Mesendoderm (in vitro differentiated cells): ENCODE measurements at regions not wholly inside any gene's neighbourhood (a gene's known extent, or its start where the extent isn't known, plus 50 kb on each side); places are given as distances from the start of the nearest gene placed in this dataset.

Source experiments
- DNase-seq: peaks from one replicate; pipeline ENCODE4 v3.0.0; 2013
- H2AK5ac ChIP-seq: 2 replicates; pipeline ENCODE4 v1.6.1; 2013; ENCODE audit warnings: low read length, inconsistent platforms
- H2BK120ac ChIP-seq: 2 replicates; pipeline ENCODE4 v1.6.1; 2013; ENCODE audit warnings: low read depth, mild to moderate bottlenecking, low read length, moderate library complexity, mixed read lengths
- H2BK15ac ChIP-seq: replicated peaks from 2 replicates; pipeline ENCODE4 v1.6.1; 2013; ENCODE audit warnings: low read depth, mild to moderate bottlenecking, moderate library complexity
- H2BK5ac ChIP-seq: 2 replicates; pipeline ENCODE4 v1.6.1; 2013; ENCODE audit warnings: low read length, inconsistent platforms
- H3K18ac ChIP-seq: 2 replicates; pipeline ENCODE4 v1.6.1; 2013; ENCODE audit warnings: mild to moderate bottlenecking, low read length, mixed read lengths
- H3K23ac ChIP-seq: one replicate; pipeline ENCODE4 v1.6.1; 2013; ENCODE audit warnings: low read length
- H3K27ac ChIP-seq: 2 replicates; pipeline ENCODE4 v1.5.1; 2013; ENCODE audit warnings: low read depth, mild to moderate bottlenecking, inconsistent platforms, low read length, moderate library complexity
- H3K27me3 ChIP-seq: 2 replicates; pipeline ENCODE4 v1.6.1; 2013; ENCODE audit warnings: low read length, control low read depth, mild to moderate bottlenecking, inconsistent platforms; ENCODE audit not compliant: insufficient read depth, poor library complexity
- H3K36me3 ChIP-seq: 2 replicates; pipeline ENCODE4 v1.6.1; 2013; ENCODE audit warnings: low read length, inconsistent platforms; ENCODE audit not compliant: control insufficient read depth, insufficient read depth
- H3K4ac ChIP-seq: one replicate; pipeline ENCODE4 v1.6.1; 2013; ENCODE audit warnings: low read depth, mild to moderate bottlenecking, low read length, moderate library complexity
- H3K4me1 ChIP-seq: 2 replicates; pipeline ENCODE4 v1.6.1; 2013; ENCODE audit warnings: low read depth, low read length, inconsistent platforms; ENCODE audit not compliant: control insufficient read depth
- H3K4me2 ChIP-seq: 2 replicates; pipeline ENCODE4 v1.6.1; 2013; ENCODE audit warnings: low read length
- H3K4me3 ChIP-seq: 2 replicates; pipeline ENCODE4 v1.5.1; 2013; ENCODE audit warnings: mild to moderate bottlenecking, low read length
- H3K56ac ChIP-seq: one replicate; pipeline ENCODE4 v1.6.1; 2013; ENCODE audit warnings: low read length
- H3K79me1 ChIP-seq: 2 replicates; pipeline ENCODE4 v1.6.1; 2013; ENCODE audit warnings: low read length, inconsistent platforms
- H3K79me2 ChIP-seq: 2 replicates; pipeline ENCODE4 v1.6.1; 2013; ENCODE audit warnings: mild to moderate bottlenecking, low read length; ENCODE audit not compliant: control insufficient read depth, insufficient read depth
- H3K9ac ChIP-seq: 2 replicates; pipeline ENCODE4 v1.6.1; 2013; ENCODE audit warnings: low read length, inconsistent platforms
- H4K5ac ChIP-seq: one replicate; pipeline ENCODE4 v1.6.1; 2013; ENCODE audit warnings: low read length
- H4K8ac ChIP-seq: one replicate; pipeline ENCODE4 v1.6.1; 2013; ENCODE audit warnings: low read depth, mild to moderate bottlenecking, control low read depth, low read length, moderate library complexity
- WGBS: extraction: QIAGEN DNeasy Blood & Tissue Kit; methylation state at CpG from one replicate; pipeline ENCODE4 v1.1.7; 2013; ENCODE audit warnings: low lambda C conversion rate, missing lambda C conversion rate; ENCODE audit not compliant: insufficient coverage; ENCODE audit errors: extremely low coverage; 5-methylcytosine and 5-hydroxymethylcytosine counted together

DNA sequence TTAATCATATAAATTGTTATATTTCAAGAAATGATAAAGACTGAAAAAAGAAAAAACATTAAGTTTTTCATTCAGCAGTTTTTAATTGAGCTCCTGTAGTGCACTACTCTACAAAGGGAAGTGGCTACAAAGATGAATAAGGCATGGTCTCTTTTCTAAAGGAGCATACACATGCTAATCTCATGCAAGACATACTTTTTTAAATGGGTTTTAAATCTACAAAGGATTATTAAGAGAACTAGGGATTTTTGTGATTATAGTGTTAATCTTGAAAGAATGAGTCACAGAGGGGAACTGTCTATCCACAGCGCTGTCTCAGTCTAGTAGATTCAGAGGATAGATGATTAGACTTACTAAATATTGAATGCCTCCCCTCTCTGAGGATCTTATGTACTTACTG, 1722.2 kb downstream of the RPA4 start:
- H2BK5ac ChIP-seq, result no peak overlapping the region
- no peak for DNase-seq
- no peak overlapping the region for H2BK120ac ChIP-seq
- no peak overlapping the region for H4K8ac ChIP-seq
- no peak overlapping the region for H4K5ac ChIP-seq
- no peak overlapping the region for H3K23ac ChIP-seq
- no peaks in the 10 kb centered on the region for H3K36me3 ChIP-seq
- H3K9ac ChIP-seq, result no peak overlapping the region
- H2AK5ac ChIP-seq, result no peak overlapping the region
- H3K18ac ChIP-seq, result no peak overlapping the region
- H3K79me1 ChIP-seq, result no peaks in the 10 kb centered on the region
- no peak overlapping the region for H3K56ac ChIP-seq
- H3K79me2 ChIP-seq, result peaks cover 2% of the 10 kb centered on the region
- no peaks in the 10 kb centered on the region for H3K27me3 ChIP-seq
- no peaks in the 10 kb centered on the region for H3K4me1 ChIP-seq
- no peak overlapping the region for H3K4me3 ChIP-seq
- WGBS, result no CpG with 5 or more reads among the region's 1 CpG
- no peak overlapping the region for H2BK15ac ChIP-seq
- H3K4me2 ChIP-seq, result no peak overlapping the region
- no peak overlapping the region for H3K27ac ChIP-seq
- no peak overlapping the region for H3K4ac ChIP-seq

- H4K5ac ChIP-seq, result no peak overlapping the region
- no peak overlapping the region for H2BK15ac ChIP-seq
- no peak overlapping the region for H4K8ac ChIP-seq
- no peak overlapping the region for H3K18ac ChIP-seq
- no peaks in the 10 kb centered on the region for H3K27me3 ChIP-seq
- DNase-seq, result peak; percentile 72
- H3K79me1 ChIP-seq, result no peaks in the 10 kb centered on the region
- no peak overlapping the region for H3K9ac ChIP-seq
- no peak overlapping the region for H2AK5ac ChIP-seq
- no peak overlapping the region for H3K4ac ChIP-seq
- H3K36me3 ChIP-seq, result no peaks in the 10 kb centered on the region
- no peaks in the 10 kb centered on the region for H3K4me1 ChIP-seq
- no peak overlapping the region for H3K27ac ChIP-seq
- no peak overlapping the region for H3K56ac ChIP-seq
- H3K4me3 ChIP-seq, result no peak overlapping the region
- no peak overlapping the region for H2BK120ac ChIP-seq
- WGBS, result no CpG with 5 or more reads among the region's 2 CpGs
- H3K4me2 ChIP-seq, result no peak overlapping the region
- no peak overlapping the region for H3K23ac ChIP-seq
- H3K79me2 ChIP-seq, result no peaks in the 10 kb centered on the region
- H2BK5ac ChIP-seq, result no peak overlapping the region
Observed at GRCh38 chrX:98607739-98608138, 1724.0 kb downstream of the RPA4 start.

DNA sequence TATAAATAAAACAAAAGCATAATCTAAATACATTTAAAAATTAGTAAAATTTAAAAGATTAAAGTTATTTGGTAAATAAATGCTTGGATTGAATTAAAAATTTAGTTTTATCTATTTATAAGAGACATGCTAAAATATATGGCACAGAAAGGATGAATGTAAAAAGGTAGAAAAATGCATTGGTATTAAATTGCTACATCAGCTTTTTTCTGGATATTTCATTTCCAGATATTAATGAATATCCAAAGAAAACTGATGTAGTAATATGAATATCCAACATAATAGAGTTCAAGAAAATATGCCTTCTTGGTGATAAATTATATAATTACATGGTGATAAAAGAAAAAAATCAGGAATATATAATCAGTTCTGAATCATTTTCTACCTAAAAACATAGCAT, 1743.9 kb downstream of the RPA4 start:
- Histone ChIP-seq H3K27me3 (no peaks in the 10 kb centered on the region), H3K4ac (no peak overlapping the region), H3K79me2 (no peaks in the 10 kb centered on the region), H3K79me1 (no peaks in the 10 kb centered on the region), H3K56ac (no peak overlapping the region), H3K27ac (no peak overlapping the region), H3K18ac (no peak overlapping the region), H3K23ac (no peak overlapping the region), H3K4me1 (no peaks in the 10 kb centered on the region), H3K4me2 (no peak overlapping the region), H2BK120ac (no peak overlapping the region), H2BK15ac (no peak overlapping the region), H3K36me3 (no peaks in the 10 kb centered on the region), H3K4me3 (no peak overlapping the region), H3K9ac (no peak overlapping the region), H4K5ac (no peak overlapping the region), H2AK5ac (no peak overlapping the region), H2BK5ac (no peak overlapping the region), H4K8ac (no peak overlapping the region)
- no peak for DNase-seq

DNA sequence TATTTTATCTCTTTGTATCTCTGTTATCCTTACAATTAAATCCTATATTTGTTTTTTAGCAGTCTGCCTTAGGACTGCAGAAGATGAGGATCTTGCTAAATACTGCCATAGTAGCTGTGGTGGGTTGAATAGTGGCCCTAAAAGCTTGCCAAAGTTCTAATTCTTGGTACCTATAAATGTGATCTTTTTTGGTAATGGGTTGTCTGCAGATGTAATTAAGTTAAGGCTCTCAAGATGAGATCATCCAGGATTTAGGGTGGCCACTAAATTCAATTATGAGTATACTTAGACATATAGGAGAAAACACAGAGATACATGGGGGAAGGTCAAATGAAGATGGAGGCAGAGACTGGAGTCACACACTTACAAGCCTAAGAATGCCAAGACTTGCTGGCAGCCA, 1753.7 kb downstream of the RPA4 start:
- Histone ChIP-seq H3K4me2 (no peak overlapping the region), H3K18ac (no peak overlapping the region), H3K4me1 (no peaks in the 10 kb centered on the region), H3K4ac (no peak overlapping the region), H4K5ac (no peak overlapping the region), H3K56ac (no peak overlapping the region), H3K4me3 (no peak overlapping the region), H3K79me1 (no peaks in the 10 kb centered on the region), H3K36me3 (no peaks in the 10 kb centered on the region), H2BK5ac (no peak overlapping the region), H3K23ac (no peak overlapping the region), H2BK15ac (no peak overlapping the region), H3K27ac (no peak overlapping the region), H2AK5ac (no peak overlapping the region), H3K9ac (no peak overlapping the region), H3K27me3 (no peaks in the 10 kb centered on the region), H2BK120ac (no peak overlapping the region), H3K79me2 (no peaks in the 10 kb centered on the region), H4K8ac (no peak overlapping the region)
- DNase-seq, result no peak

- Histone ChIP-seq H3K79me1 (no peaks in the 10 kb centered on the region), H3K18ac (no peak overlapping the region), H3K79me2 (no peaks in the 10 kb centered on the region), H3K9ac (no peak overlapping the region), H2BK5ac (no peak overlapping the region), H2BK120ac (no peak overlapping the region), H3K36me3 (no peaks in the 10 kb centered on the region), H3K4ac (no peak overlapping the region), H3K56ac (no peak overlapping the region), H3K4me2 (no peak overlapping the region), H2BK15ac (no peak overlapping the region), H3K27ac (no peak overlapping the region), H3K4me1 (no peaks in the 10 kb centered on the region), H2AK5ac (no peak overlapping the region), H4K5ac (no peak overlapping the region), H4K8ac (no peak overlapping the region), H3K23ac (no peak overlapping the region), H3K4me3 (no peak overlapping the region), H3K27me3 (no peaks in the 10 kb centered on the region)
- no peak for DNase-seq
- WGBS, result no CpG with 5 or more reads among the region's 1 CpG
Observed at GRCh38 chrX:98646351-98646750, 1762.6 kb downstream of the RPA4 start.

- Histone ChIP-seq H4K8ac (no peak overlapping the region), H3K4ac (no peak overlapping the region), H2BK120ac (no peak overlapping the region), H4K5ac (no peak overlapping the region), H3K36me3 (no peaks in the 10 kb centered on the region), H2AK5ac (no peak overlapping the region), H3K56ac (no peak overlapping the region), H3K9ac (no peak overlapping the region), H3K27ac (no peak overlapping the region), H3K23ac (no peak overlapping the region), H3K4me1 (no peaks in the 10 kb centered on the region), H3K27me3 (no peaks in the 10 kb centered on the region), H2BK5ac (no peak overlapping the region), H3K79me1 (no peaks in the 10 kb centered on the region), H3K79me2 (no peaks in the 10 kb centered on the region), H3K4me3 (no peak overlapping the region), H3K4me2 (no peak overlapping the region), H3K18ac (no peak overlapping the region), H2BK15ac (no peak overlapping the region)
- DNase-seq, result no peak
Observed at GRCh38 chrX:98654565-98654964, 1755.5 kb downstream of the PCDH19 start.
